Epithelial cell of proximal tubule (primary cell): ENCODE measurements at regions not wholly inside any gene's neighbourhood (a gene's known extent, or its start where the extent isn't known, plus 50 kb on each side); places are given as distances from the start of the nearest gene placed in this dataset.

Experiments used
- DNase-seq: peaks from one replicate; pipeline ENCODE4 v3.0.0-alpha.2; 2011; ENCODE audit warnings: low read depth
- H3K4me3 ChIP-seq: 2 replicates; pipeline ENCODE4 v1.5.1; 2011; ENCODE audit warnings: low read depth, mild to moderate bottlenecking, low read length
- TF ChIP-seq, protein P1 (sequence below): conservative IDR thresholded peaks from 2 replicates; pipeline ENCODE4 v1.5.1; 2012; ENCODE audit warnings: low read depth, mild to moderate bottlenecking, low read length

DNA sequence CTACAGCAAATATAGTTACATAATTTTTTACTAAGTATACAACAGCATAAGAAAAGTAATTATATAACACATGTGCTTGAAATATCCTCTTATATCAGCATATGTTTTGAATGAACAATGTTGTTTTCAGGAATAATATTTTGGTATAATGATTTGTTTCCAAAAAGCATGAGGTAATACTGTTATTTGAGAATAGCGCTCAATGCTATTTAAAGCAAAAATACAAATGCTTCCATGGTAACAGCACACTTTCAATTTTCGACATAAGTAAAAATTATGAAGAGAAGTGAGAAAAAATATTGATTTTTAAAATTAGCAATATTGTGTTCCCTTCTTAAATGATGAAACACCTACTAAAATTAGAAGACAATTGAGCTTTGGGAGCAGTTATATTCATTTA is 715.9 kb upstream of the ATXN8OS start:
- TF ChIP-seq, protein P1, sequence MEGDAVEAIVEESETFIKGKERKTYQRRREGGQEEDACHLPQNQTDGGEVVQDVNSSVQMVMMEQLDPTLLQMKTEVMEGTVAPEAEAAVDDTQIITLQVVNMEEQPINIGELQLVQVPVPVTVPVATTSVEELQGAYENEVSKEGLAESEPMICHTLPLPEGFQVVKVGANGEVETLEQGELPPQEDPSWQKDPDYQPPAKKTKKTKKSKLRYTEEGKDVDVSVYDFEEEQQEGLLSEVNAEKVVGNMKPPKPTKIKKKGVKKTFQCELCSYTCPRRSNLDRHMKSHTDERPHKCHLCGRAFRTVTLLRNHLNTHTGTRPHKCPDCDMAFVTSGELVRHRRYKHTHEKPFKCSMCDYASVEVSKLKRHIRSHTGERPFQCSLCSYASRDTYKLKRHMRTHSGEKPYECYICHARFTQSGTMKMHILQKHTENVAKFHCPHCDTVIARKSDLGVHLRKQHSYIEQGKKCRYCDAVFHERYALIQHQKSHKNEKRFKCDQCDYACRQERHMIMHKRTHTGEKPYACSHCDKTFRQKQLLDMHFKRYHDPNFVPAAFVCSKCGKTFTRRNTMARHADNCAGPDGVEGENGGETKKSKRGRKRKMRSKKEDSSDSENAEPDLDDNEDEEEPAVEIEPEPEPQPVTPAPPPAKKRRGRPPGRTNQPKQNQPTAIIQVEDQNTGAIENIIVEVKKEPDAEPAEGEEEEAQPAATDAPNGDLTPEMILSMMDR = no peak
- no peak for DNase-seq
- no peak overlapping the region for H3K4me3 ChIP-seq

DNA sequence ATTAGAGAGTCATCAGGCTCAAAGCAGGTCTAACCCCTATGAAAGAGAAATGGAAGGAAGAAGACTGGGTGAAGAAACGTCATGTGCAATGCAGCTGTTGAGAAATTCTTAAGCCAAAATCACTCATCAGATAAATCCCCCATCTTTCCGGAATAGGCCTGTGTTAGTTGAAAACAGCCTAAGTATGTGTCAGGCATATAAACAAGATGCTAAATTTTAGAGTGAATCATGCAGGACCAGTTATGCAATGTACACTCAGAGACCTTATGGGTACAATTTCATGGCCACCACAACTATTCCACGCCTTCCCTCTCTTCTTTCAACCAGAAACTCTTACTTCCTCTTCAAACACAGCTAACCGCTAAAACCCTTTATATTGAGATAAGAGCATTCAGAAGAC is 717.7 kb upstream of the ATXN8OS start:
- no peak overlapping the region for H3K4me3 ChIP-seq
- DNase-seq = no peak
- TF ChIP-seq, protein P1 = no peak

DNA sequence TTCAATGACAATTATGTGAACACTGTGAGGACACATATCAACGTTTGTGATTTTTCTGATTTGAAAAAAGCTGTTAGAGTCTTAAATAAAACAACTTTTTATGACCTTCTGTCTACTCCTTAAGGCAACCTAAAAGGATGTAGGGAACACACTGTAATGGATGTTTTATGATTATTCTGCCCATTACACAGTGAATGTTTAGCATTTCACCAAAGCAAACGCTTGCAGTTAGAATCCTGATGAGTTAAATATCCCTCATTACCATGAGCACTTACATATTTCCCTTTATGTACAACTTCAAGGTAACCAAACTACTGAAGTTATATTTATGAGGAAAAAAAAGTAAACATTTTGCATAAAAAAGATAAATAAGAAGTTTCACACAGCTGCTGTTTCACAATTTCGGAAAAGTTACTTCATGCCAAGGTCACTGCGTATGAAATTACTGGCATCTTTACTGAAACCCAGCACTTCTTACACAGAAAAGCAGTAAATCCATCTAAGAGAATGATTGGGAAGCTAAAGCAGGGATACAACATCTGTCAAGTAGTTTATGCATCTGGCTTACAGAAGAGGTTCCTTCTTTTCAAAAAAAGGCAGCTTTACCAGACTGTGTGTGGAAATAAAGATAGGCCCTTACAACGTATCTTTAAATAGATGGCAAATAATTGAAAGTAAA is 733.7 kb upstream of the ATXN8OS start:
- H3K4me3 ChIP-seq = no peak overlapping the region
- no peak for DNase-seq
- TF ChIP-seq, protein P1 = no peak

DNA sequence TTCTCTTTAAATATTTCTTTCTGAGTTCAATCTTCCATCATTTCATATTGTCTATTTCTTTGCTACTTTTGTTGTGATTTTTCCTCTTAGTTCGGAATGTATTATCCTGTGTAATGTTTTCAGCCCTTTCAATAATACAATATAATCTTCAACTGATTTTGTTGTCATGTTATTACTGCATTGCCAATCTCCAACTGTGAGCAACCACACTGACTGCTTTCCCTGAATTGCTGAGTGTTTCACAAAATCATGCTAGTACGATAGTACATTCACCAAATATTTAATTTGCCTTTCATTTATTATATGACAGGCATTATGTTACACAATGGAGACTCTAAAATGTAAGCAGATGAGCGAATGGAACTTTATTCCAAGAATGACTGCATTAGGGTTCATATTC is 744.3 kb upstream of the ATXN8OS start:
- no peak overlapping the region for H3K4me3 ChIP-seq
- DNase-seq = no peak

DNA sequence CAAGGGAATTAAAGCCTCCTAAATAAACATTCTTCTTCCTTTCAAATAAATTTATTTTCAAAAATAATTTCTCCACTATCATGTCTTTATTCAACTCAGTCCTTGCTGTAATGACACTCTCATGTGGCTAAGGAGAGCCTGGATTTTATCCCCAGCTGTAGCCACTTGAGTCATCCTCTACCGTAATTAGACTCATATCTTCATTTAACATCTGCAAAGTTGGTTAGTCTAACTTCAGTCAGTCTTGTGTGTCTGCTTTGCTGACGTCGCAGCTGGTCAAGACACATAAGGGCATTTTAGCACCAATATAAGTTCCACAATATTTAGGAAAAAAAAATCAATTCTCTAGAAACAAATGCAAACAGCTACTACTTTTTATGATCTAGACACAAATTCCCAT is 776.4 kb upstream of the ATXN8OS start:
- H3K4me3 ChIP-seq = no peak overlapping the region
- DNase-seq = no peak
- TF ChIP-seq, protein P1 = no peak

More for the DNA sequence above, 744.3 kb upstream of the ATXN8OS start:
- TF ChIP-seq, protein P1 = no peak

DNA sequence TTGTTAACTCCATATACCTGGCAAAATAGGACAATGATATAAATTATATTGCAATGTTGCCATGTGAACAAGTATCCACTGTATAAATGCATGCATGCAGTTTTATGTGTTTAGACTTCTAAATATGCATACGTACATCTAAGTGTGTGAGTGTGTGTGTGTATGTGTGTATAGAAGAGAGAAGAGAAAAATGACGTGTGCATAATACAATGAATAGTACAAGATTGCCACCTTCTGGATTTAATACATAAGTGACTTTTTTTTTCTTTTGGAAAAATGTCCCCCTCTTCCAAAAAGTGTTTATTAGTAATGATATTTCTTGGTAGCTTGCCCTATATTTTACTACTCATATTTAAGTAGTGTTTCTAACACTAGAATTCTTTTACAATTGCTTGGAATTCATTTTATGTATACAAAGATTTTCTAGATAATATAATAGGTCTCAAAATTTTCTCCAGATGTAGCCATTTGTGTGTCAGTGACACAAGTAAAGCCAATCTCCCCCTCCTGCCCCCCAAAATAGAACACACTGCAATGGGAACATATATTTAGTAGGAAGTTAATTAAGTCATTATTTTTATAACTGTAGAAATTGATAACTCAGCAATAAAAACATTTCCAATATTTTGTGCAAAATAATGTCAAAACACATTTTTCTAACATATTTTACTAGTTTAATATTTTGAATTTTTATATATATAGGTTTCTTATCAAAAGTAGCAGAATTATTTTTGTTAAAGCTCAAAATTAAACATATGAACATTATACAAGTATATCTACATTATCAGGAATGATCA is 783.3 kb upstream of the ATXN8OS start:
- DNase-seq = peak; percentile 12

More for the DNA sequence above, 783.3 kb upstream of the ATXN8OS start:
- TF ChIP-seq, protein P1 = peak; percentile 48
- H3K4me3 ChIP-seq = no peak overlapping the region
